ENCODE measurements at regions not wholly inside any gene's neighbourhood (a gene's known extent, or its start where the extent isn't known, plus 50 kb on each side); places are given as distances from the start of the nearest gene placed in this dataset.

DNA sequence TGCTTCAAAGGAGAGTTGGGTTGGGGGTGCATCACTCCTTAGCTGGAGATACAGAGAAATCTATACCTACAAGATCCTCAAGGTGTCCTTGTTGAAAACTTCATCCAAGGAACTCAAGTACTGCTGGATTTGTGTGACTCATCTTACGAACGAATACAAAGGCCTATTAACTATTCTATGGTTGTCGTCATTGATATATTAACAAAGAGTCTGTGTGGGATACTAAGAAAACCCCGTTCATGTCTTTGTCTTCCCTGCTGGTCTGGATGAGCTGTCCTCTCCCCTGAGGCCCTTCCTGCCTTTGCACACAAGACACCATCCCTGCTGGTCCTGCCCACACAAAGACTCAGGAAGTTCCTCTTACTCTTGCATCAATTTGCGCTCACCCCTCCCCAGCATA lies 54.9 kb upstream of the IRF2 start:
- TF ChIP-seq, protein P1, sequence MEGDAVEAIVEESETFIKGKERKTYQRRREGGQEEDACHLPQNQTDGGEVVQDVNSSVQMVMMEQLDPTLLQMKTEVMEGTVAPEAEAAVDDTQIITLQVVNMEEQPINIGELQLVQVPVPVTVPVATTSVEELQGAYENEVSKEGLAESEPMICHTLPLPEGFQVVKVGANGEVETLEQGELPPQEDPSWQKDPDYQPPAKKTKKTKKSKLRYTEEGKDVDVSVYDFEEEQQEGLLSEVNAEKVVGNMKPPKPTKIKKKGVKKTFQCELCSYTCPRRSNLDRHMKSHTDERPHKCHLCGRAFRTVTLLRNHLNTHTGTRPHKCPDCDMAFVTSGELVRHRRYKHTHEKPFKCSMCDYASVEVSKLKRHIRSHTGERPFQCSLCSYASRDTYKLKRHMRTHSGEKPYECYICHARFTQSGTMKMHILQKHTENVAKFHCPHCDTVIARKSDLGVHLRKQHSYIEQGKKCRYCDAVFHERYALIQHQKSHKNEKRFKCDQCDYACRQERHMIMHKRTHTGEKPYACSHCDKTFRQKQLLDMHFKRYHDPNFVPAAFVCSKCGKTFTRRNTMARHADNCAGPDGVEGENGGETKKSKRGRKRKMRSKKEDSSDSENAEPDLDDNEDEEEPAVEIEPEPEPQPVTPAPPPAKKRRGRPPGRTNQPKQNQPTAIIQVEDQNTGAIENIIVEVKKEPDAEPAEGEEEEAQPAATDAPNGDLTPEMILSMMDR (IDR thresholded peaks at IDR 0.05): no peak
- TF ChIP-seq POLR2A (IDR thresholded peaks at IDR 0.05; ENCODE audit: low read depth): no peak
- TF ChIP-seq EP300 (IDR thresholded peaks at IDR 0.05): no peak

All from esophagus muscularis mucosa (tissue), 4 donors.